Spleen (tissue), 11 donors: ENCODE measurements at regions not wholly inside any gene's neighbourhood (a gene's known extent, or its start where the extent isn't known, plus 50 kb on each side); places are given as distances from the start of the nearest gene placed in this dataset.

Source experiments
- DNase-seq: peaks from one replicate; pipeline ENCODE4 v3.0.0-alpha.2; 2020
- H3K27ac ChIP-seq, 8 donors: fragments of 200-600 bp; sonication (generic) in 7 of 8; 1 replicate in 4 of 8; 2 replicates in 4 of 8; pipeline versions ENCODE4 v1.5.0 to v1.8.0; 2016 to 2021; ENCODE audit warnings: inconsistent platforms in 4 of 8, mild to moderate bottlenecking in 4 of 8, moderate library complexity in 1 of 8
- H3K27me3 ChIP-seq, 7 donors: fragments of 200-600 bp; sonication (generic) in 6 of 7; replicated peaks in 1 of 7; 1 replicate in 4 of 7; 2 replicates in 3 of 7; pipeline versions ENCODE4 v1.5.0 to v1.8.0; 2016 to 2021; ENCODE audit warnings: inconsistent platforms in 3 of 7, mild to moderate bottlenecking in 1 of 7
- H3K36me3 ChIP-seq, 6 donors: fragments of 200-600 bp; sonication (generic) in 5 of 6; 1 replicate in 4 of 6; 2 replicates in 2 of 6; pipeline versions ENCODE4 v1.5.0 to v1.8.0; 2016 to 2021; ENCODE audit warnings: inconsistent platforms in 2 of 6
- H3K4me1 ChIP-seq, 6 donors: fragments of 200-600 bp; sonication (generic) in 5 of 6; 1 replicate in 3 of 6; 2 replicates in 3 of 6; pipeline versions ENCODE4 v1.5.0 to v1.8.0; 2016 to 2021; ENCODE audit warnings: inconsistent platforms in 3 of 6
- H3K4me3 ChIP-seq, 8 donors: fragments of 200-600 bp; sonication (generic) in 7 of 8; 1 replicate in 4 of 8; 2 replicates in 4 of 8; pipeline versions ENCODE4 v1.5.0 to v1.8.0; 2016 to 2021; ENCODE audit warnings: inconsistent platforms in 4 of 8, mild to moderate bottlenecking in 4 of 8, moderate library complexity in 2 of 8
- H3K9me3 ChIP-seq, 8 donors: fragments of 200-600 bp; sonication (generic) in 7 of 8; 1 replicate in 4 of 8; 2 replicates in 4 of 8; pipeline versions ENCODE4 v1.5.0 to v1.8.0; 2016 to 2021; ENCODE audit warnings: inconsistent platforms in 4 of 8
- CTCF ChIP-seq, 11 experiments: fragments of 200-600 bp in 7 of 11; fragments of 450-650 bp in 4 of 11; sonication (generic) in 4 of 11; IDR thresholded peaks in 8 of 11; conservative IDR thresholded peaks in 3 of 11; 1 replicate in 7 of 11; 2 replicates in 4 of 11; pipeline versions ENCODE4 v1.4.0 to v1.8.0; 2016 to 2021; ENCODE audit warnings: antibody characterized with exemption in 11 of 11, inconsistent platforms in 4 of 11, mild to moderate bottlenecking in 1 of 11
- POLR2A ChIP-seq, 3 donors: fragments of 450-650 bp; IDR thresholded peaks; one replicate each; pipeline ENCODE4 v1.5.1; 2017; ENCODE audit warnings: antibody characterized with exemption in 3 of 3, mild to moderate bottlenecking in 1 of 3
- POLR2AphosphoS5 ChIP-seq, 3 donors: sonication (generic); formaldehyde crosslinking; IDR thresholded peaks; one replicate each; pipeline ENCODE4 v1.5.1; 2017; ENCODE audit warnings: antibody characterized with exemption in 3 of 3
- WGBS, 5 donors: extraction: QIAGEN DNeasy Blood & Tissue Kit in 3 of 5; methylation state at CpG; one replicate each; pipeline versions ENCODE4 v1.1.5 to v1.1.7; 2013 to 2018; 5-methylcytosine and 5-hydroxymethylcytosine counted together
- intact Hi-C: fragments of 100-400 bp; cut with DNase I; formaldehyde crosslinking; loops from one replicate; pipeline ENCODE4 v1.15.0; 2023; ENCODE audit warnings: low total_unique reads
- donor health status: healthy with polysubstance abuse.
- donor health status: DM: no; HTN: no; CAD: no; lungs with moderate emphysema.
- donor health status: DM: no; HTN: no; CAD: no.
- donor health status: Bipolar disorder and iron deficiency.
- donor health status: healthy.
- donor health status: DM: no; HTN: no; CAD: no.
- donor health status: DM: yes; HTN: yes; CAD: no.

- intact Hi-C loops, result no loop called here
- no peak for DNase-seq
Observed at GRCh38 chr7:28258240-28258639, 77.6 kb upstream of the JAZF1 start.

DNA sequence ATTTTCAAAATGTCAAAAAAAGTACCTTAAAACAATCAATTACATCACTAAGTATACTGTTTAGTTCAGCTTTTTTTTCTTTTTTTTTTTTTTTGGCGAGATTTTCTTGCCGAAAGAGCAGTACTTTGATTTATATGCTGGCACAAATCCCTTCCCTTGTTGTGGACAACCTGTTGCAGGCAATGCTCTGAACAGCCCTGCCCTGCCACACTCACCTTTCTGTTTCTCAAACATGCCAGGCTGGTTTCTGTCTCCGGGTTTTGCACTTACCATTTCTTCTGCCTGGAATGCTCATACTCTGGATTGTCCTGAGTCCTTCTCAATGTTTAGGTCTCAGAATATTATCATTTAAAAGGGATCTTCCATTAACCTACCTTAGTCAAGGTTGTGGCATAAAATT lies 80.4 kb upstream of the JAZF1 start:
- 55 to 90% (median 79%) methylated on average over 3 of the region's 3 CpGs for WGBS, 5 donors
- H3K27me3 ChIP-seq, result no peaks in the 10 kb centered on the region
- TF ChIP-seq POLR2A (IDR thresholded peaks at IDR 0.05) (no peak), CTCF (IDR thresholded peaks at IDR 0.05 in 8 of 11, conservative IDR thresholded peaks at IDR 0.05 in 3 of 11) (no peak), POLR2AphosphoS5 (IDR thresholded peaks at IDR 0.05) (no peak)
- DNase-seq, result no peak
- peaks cover 0 to 4% (median 0%) of the 10 kb centered on the region in 8 donors for H3K9me3 ChIP-seq
- no peaks in the 10 kb centered on the region for H3K4me1 ChIP-seq
- no peak overlapping the region for H3K27ac ChIP-seq
- intact Hi-C loops, result no loop called here
- no peak overlapping the region for H3K4me3 ChIP-seq
- no peaks in the 10 kb centered on the region for H3K36me3 ChIP-seq

More at GRCh38 chr7:28258240-28258639, 77.6 kb upstream of the JAZF1 start:
- H3K4me1 ChIP-seq, result no peaks in the 10 kb centered on the region
- TF ChIP-seq POLR2A (IDR thresholded peaks at IDR 0.05) (no peak), CTCF (IDR thresholded peaks at IDR 0.05 in 8 of 11, conservative IDR thresholded peaks at IDR 0.05 in 3 of 11) (no peak), POLR2AphosphoS5 (IDR thresholded peaks at IDR 0.05) (no peak)
- no peak overlapping the region for H3K4me3 ChIP-seq
- 65 to 85% (median 76%) methylated on average over 1 of the region's 1 CpG for WGBS, 5 donors
- no peaks in the 10 kb centered on the region for H3K36me3 ChIP-seq
- no peaks in the 10 kb centered on the region for H3K27me3 ChIP-seq
- H3K27ac ChIP-seq, result no peak overlapping the region
- peaks cover 0 to 5% (median 0%) of the 10 kb centered on the region in 8 donors for H3K9me3 ChIP-seq

- DNase-seq, result no peak
- Histone ChIP-seq H3K9me3 (no peaks in the 10 kb centered on the region), H3K27ac (no peak overlapping the region), H3K36me3 (no peaks in the 10 kb centered on the region), H3K27me3 (no peaks in the 10 kb centered on the region), H3K4me1 (no peaks in the 10 kb centered on the region), H3K4me3 (no peak overlapping the region)
- intact Hi-C loops, result no loop called here
- TF ChIP-seq CTCF (IDR thresholded peaks at IDR 0.05 in 8 of 11, conservative IDR thresholded peaks at IDR 0.05 in 3 of 11), result no peak
- TF ChIP-seq POLR2AphosphoS5 (IDR thresholded peaks at IDR 0.05), result no peak
- TF ChIP-seq POLR2A (IDR thresholded peaks at IDR 0.05), result no peak
- 87 to 91% (median 88%) methylated on average over 9 of the region's 9 CpGs for WGBS, 5 donors
Observed at GRCh38 chr7:28263622-28264271, 83.2 kb upstream of the JAZF1 start.

DNA sequence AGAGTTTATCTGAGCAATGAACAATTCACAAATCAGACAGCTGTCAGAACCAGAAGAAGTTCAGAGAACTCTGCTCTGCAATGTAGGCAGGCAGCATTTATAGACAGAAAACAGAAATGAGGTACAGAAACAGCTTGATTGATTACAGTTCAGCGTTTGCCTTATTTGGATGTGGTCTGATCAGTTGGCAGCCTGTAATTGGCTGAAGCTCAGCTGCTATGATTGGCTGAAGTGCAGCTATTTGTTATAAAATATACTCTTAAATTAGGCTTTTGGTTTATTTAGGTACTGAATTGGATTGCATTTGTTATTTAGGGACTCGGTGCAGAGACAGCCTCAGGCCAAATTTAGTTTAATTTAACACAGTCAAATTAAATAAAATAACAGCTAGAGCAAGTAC lies 85.8 kb upstream of the JAZF1 start:
- TF ChIP-seq CTCF (IDR thresholded peaks at IDR 0.05 in 8 of 11, conservative IDR thresholded peaks at IDR 0.05 in 3 of 11) (no peak), POLR2A (IDR thresholded peaks at IDR 0.05) (no peak), POLR2AphosphoS5 (IDR thresholded peaks at IDR 0.05) (no peak)
- Histone ChIP-seq H3K36me3 (no peaks in the 10 kb centered on the region), H3K4me1 (peaks cover 0 to 11% (median 0%) of the 10 kb centered on the region in 6 donors), H3K4me3 (no peak overlapping the region), H3K9me3 (no peaks in the 10 kb centered on the region), H3K27me3 (no peaks in the 10 kb centered on the region), H3K27ac (no peak overlapping the region)
- DNase-seq, result no peak
- intact Hi-C loops, result no loop called here
- WGBS, 5 donors, result 45 to 90% (median 63%) methylated on average over 2 of the region's 2 CpGs
